ENCODE measurements at regions not wholly inside any gene's neighbourhood (a gene's known extent, or its start where the extent isn't known, plus 50 kb on each side); places are given as distances from the start of the nearest gene placed in this dataset.

- Histone ChIP-seq H3K27me3 (ENCODE audit: insufficient read depth, low read depth) (no peaks in the 10 kb centered on the region), H3K9me3 (ENCODE audit: insufficient read depth, low read depth) (no peaks in the 10 kb centered on the region), H3K27ac (no peak overlapping the region), H2AFZ (no peak overlapping the region), H3K9me2 (ENCODE audit: insufficient read depth) (no peaks in the 10 kb centered on the region), H4K20me1 (ENCODE audit: insufficient read depth) (no peaks in the 10 kb centered on the region), H3K4me1 (replicated peaks; ENCODE audit: insufficient read depth) (no peaks in the 10 kb centered on the region), H3K79me2 (ENCODE audit: low read depth) (no peaks in the 10 kb centered on the region), H3K4me2 (no peak overlapping the region), H3K4me3 (no peak overlapping the region), H3K36me3 (ENCODE audit: low read depth) (no peaks in the 10 kb centered on the region), H3F3A (ENCODE audit: insufficient read depth, low read depth) (no peaks in the 10 kb centered on the region)
- intact Hi-C loops (cut with micrococcal nuclease; ENCODE audit: unreplicated experiment): no loop called here
- ChIA-PET POLR2A (ENCODE audit: unreplicated experiment) (no interaction called here), CTCF (no interaction called here)
- BruUV-seq (replicated peaks): no TSS peak
- no peak for DNase-seq
- TF ChIP-seq CTCF (conservative IDR thresholded peaks at IDR 0.05) (no peak), EZH2 (IDR thresholded peaks at IDR 0.05; ENCODE audit: low read depth) (no peak)
Measured at GRCh38 chr2:189337656-189338055, 103.6 kb upstream of the WDR75 start.

DNA sequence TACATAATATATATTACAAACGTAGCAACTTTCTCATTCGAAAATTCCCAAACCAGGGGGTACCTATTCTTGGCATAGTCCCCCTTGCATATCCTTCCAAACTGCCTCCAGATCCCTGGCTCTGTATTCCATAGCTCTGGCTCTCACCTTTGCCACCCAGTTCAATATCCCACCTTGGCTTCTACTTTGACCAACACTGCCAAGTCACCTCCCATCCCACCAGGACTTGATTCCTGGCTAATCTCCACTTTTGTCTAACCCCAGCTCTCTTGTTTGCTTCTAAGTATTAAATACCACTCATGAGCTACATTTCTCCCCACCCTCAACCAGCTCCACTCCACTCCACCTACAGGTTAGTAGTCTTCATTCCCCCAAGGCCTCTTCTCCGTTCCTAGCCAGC is 103.2 kb upstream of the WDR75 start:
- ChIA-PET CTCF (no interaction called here), POLR2A (ENCODE audit: unreplicated experiment) (no interaction called here)
- H3K27ac ChIP-seq: no peak overlapping the region
- H3F3A ChIP-seq (ENCODE audit: insufficient read depth, low read depth): no peaks in the 10 kb centered on the region
- H3K9me3 ChIP-seq (ENCODE audit: insufficient read depth, low read depth): no peaks in the 10 kb centered on the region
- H3K27me3 ChIP-seq (ENCODE audit: insufficient read depth, low read depth): no peaks in the 10 kb centered on the region
- TF ChIP-seq CTCF (conservative IDR thresholded peaks at IDR 0.05): no peak
- no peak for TF ChIP-seq EZH2 (IDR thresholded peaks at IDR 0.05; ENCODE audit: low read depth)
- BruUV-seq (replicated peaks): no TSS peak
- no peaks in the 10 kb centered on the region for H3K9me2 ChIP-seq (ENCODE audit: insufficient read depth)
- no peak overlapping the region for H3K4me2 ChIP-seq
- intact Hi-C loops (cut with micrococcal nuclease; ENCODE audit: unreplicated experiment): no loop called here
- no peaks in the 10 kb centered on the region for H3K4me1 ChIP-seq (replicated peaks; ENCODE audit: insufficient read depth)
- no peaks in the 10 kb centered on the region for H3K79me2 ChIP-seq (ENCODE audit: low read depth)
- H3K36me3 ChIP-seq (ENCODE audit: low read depth): no peaks in the 10 kb centered on the region
- no peak overlapping the region for H3K4me3 ChIP-seq
- DNase-seq: no peak
- H4K20me1 ChIP-seq (ENCODE audit: insufficient read depth): no peaks in the 10 kb centered on the region
- H2AFZ ChIP-seq: no peak overlapping the region

- DNase-seq: no peak
- Histone ChIP-seq H3K9me3 (ENCODE audit: insufficient read depth, low read depth) (no peaks in the 10 kb centered on the region), H3K4me1 (replicated peaks; ENCODE audit: insufficient read depth) (no peaks in the 10 kb centered on the region), H3K36me3 (ENCODE audit: low read depth) (no peaks in the 10 kb centered on the region), H3K27me3 (ENCODE audit: insufficient read depth, low read depth) (no peaks in the 10 kb centered on the region), H3K4me2 (no peak overlapping the region), H2AFZ (no peak overlapping the region), H3K4me3 (no peak overlapping the region), H3K27ac (no peak overlapping the region), H3K9me2 (ENCODE audit: insufficient read depth) (no peaks in the 10 kb centered on the region), H3F3A (ENCODE audit: insufficient read depth, low read depth) (no peaks in the 10 kb centered on the region), H4K20me1 (ENCODE audit: insufficient read depth) (no peaks in the 10 kb centered on the region), H3K79me2 (ENCODE audit: low read depth) (no peaks in the 10 kb centered on the region)
- no peak for TF ChIP-seq EZH2 (IDR thresholded peaks at IDR 0.05; ENCODE audit: low read depth)
- no peak for TF ChIP-seq CTCF (conservative IDR thresholded peaks at IDR 0.05)
- intact Hi-C loops (cut with micrococcal nuclease; ENCODE audit: unreplicated experiment): loop anchor here (10.0 kb wide), 1 partner anchor 816 kb away; no protein-coding TSS in a partner anchor
- BruUV-seq (replicated peaks): no TSS peak
- ChIA-PET POLR2A (ENCODE audit: unreplicated experiment) (no interaction called here), CTCF (no interaction called here)
Measured at GRCh38 chr2:189341077-189341476, 100.2 kb upstream of the WDR75 start.

Data from PC-9 (cell line).